ENCODE measurements at regions not wholly inside any gene's neighbourhood (a gene's known extent, or its start where the extent isn't known, plus 50 kb on each side); places are given as distances from the start of the nearest gene placed in this dataset.

DNA sequence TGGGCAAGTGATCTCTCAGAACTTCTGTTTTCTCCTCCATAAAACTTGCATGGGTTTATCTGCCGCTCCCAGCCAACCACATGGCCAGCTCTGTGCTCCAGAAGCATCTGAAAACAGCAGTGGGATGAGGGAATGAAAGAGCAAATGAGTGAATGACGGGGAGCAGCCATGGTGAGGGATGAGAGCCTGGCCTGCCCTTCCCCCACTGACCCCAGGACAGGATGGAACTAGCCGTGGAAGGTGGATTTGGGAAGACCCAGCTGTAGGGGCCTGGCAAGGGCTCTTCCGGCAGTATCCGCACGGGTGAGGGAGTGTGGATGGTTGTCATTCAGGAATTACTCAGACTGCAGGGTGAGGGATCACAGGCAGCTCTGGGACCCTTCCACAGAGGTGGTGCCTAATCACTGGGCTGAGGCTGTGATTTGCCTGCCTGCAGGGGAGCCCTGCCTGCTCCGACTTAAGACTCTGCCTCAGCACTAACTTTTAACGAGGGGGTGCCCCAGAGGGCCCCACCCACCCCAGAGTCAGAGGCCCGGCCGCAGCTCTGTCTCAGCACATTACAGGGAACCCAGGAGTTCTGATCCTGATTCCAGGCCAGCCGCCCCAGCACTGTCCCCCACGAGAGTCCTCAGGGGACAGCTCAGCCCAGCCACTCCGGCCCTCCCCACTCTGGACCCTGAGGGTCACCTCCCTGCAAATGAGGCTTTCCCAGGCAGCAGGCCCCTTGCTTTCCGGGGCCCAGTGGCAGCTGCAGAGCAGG is 136.8 kb upstream of the C14orf180 start:
- H3K27me3 Mint-ChIP-seq (ENCODE audit: low read depth, poor library complexity), result peaks cover 38% of the 10 kb centered on the region
- no peak overlapping the region for H3K27ac Mint-ChIP-seq
- no peak overlapping the region for H3K4me3 Mint-ChIP-seq

DNA sequence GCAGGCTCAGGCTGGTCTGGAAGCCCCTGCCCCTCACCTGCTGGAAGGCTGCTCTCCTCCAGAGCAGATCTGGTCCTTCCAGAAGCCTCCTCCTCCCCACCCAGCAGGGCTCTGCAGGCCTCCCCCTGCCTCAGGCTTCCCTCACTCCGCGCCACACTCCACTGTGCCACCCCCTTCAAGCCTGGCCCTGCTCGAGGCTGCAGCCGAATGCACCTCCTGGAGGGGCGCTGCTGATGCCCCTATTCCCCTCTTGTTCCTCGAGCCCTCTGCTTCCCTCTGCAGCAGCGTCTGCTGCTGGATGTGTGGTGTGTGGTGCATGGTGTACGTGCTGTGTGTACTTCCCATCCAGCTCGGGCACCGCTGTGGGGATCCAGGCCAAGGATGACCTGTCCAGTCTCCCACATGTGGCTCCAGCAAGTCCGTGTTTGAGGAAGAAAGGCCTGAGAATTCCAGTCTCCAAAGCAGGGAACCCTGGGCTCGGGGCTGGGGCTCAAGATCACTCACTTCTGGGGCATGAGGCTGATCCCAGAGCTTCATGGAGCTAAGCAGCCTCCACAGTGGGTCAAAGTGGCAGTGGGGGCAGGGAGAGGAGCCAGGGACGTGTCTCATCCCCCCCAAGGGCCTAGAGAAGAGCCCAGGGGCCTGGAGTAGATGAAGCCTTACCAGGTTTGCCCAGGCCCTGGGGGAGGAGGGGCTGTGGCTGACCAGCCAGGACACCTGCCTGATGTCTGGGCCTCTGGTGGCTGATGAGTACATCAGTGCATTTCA is 136.0 kb upstream of the C14orf180 start:
- peaks cover 24% of the 10 kb centered on the region for H3K9me3 Mint-ChIP-seq
- no peak overlapping the region for H3K4me3 Mint-ChIP-seq
- H3K27ac Mint-ChIP-seq, result no peak overlapping the region
- DNase-seq, result no peak
- H3K4me1 Mint-ChIP-seq, result peaks cover 11% of the 10 kb centered on the region
- H3K36me3 Mint-ChIP-seq (ENCODE audit: low read depth), result peaks cover 5% of the 10 kb centered on the region
- TF ChIP-seq, protein P1, sequence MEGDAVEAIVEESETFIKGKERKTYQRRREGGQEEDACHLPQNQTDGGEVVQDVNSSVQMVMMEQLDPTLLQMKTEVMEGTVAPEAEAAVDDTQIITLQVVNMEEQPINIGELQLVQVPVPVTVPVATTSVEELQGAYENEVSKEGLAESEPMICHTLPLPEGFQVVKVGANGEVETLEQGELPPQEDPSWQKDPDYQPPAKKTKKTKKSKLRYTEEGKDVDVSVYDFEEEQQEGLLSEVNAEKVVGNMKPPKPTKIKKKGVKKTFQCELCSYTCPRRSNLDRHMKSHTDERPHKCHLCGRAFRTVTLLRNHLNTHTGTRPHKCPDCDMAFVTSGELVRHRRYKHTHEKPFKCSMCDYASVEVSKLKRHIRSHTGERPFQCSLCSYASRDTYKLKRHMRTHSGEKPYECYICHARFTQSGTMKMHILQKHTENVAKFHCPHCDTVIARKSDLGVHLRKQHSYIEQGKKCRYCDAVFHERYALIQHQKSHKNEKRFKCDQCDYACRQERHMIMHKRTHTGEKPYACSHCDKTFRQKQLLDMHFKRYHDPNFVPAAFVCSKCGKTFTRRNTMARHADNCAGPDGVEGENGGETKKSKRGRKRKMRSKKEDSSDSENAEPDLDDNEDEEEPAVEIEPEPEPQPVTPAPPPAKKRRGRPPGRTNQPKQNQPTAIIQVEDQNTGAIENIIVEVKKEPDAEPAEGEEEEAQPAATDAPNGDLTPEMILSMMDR (IDR thresholded peaks at IDR 0.05), result no peak
- peaks cover 42% of the 10 kb centered on the region for H3K27me3 Mint-ChIP-seq (ENCODE audit: low read depth, poor library complexity)

More for the DNA sequence above, 136.8 kb upstream of the C14orf180 start:
- no peak for DNase-seq
- H3K36me3 Mint-ChIP-seq (ENCODE audit: low read depth), result peaks cover 5% of the 10 kb centered on the region
- H3K9me3 Mint-ChIP-seq, result peaks cover 16% of the 10 kb centered on the region
- H3K4me1 Mint-ChIP-seq, result peaks cover 11% of the 10 kb centered on the region
- TF ChIP-seq, protein P1 (IDR thresholded peaks at IDR 0.05), result no peak

DNA sequence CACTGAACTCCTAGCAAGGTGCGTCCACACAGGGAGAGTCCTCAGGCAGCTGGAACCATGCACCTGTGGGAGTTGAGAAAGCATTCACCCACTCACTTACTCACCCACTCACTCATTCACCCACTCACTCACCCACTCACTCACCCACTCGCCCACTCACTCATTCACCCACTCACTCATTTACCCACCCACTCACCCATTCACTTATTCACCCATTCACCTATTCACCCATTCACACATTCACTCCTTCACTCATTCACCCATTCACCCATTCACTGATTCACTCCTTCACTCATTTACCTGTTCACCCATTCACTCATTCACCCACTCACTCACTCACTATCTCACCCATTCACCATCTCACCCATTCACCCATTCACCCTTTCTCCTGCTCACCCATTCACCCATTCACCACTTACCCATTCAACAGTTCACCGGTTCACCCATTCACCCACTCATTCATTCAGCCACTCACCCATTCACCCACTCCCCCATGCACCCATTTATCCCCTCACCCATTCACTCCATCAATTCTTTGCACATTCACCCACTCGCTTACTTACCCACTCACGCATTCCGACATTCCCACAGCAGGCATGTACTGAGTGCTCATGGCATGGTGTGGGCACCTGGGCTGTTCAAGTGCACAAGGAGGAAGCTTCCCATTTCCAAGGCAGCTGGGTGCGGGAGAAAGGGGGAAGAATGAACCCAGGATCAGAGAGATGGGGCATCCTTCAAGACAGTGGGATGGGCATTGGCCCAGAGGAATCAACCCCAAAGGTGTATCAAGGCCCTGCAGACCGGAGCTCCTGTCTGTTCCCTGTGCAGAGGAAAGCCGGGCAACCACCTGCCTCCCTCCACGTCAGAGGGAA is 135.2 kb upstream of the C14orf180 start:
- H3K9me3 Mint-ChIP-seq, result peaks cover 29% of the 10 kb centered on the region
- H3K4me1 Mint-ChIP-seq, result peaks cover 11% of the 10 kb centered on the region
- no peak overlapping the region for H3K4me3 Mint-ChIP-seq
- TF ChIP-seq, protein P1 (IDR thresholded peaks at IDR 0.05), result no peak
- H3K36me3 Mint-ChIP-seq (ENCODE audit: low read depth), result peaks cover 4% of the 10 kb centered on the region
- DNase-seq, result no peak
- H3K27me3 Mint-ChIP-seq (ENCODE audit: low read depth, poor library complexity), result peaks cover 46% of the 10 kb centered on the region
- H3K27ac Mint-ChIP-seq, result no peak overlapping the region

DNA sequence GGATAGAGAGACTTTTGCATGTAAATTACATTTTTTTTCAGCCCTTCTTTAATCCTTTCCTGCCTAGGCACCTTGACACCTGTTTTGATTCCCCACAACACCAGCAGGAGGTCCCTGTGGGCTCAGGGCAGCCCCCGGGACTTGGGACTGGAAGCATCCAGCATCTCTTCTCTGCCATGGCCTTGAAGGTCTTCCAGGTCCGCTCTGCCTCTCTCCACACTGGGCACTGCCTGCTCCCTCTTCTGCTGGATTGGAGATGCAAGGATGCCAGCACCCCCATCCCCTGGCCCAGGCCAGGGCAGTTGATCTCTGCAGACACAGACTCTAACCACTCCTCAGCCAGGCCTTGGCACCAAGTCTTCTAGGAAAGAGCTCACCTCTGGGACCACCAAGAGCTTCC is 134.5 kb upstream of the C14orf180 start:
- Mint-ChIP-seq H3K27ac (no peak overlapping the region), H3K9me3 (peaks cover 31% of the 10 kb centered on the region), H3K4me1 (peaks cover 11% of the 10 kb centered on the region), H3K27me3 (ENCODE audit: low read depth, poor library complexity) (peaks cover 47% of the 10 kb centered on the region), H3K4me3 (no peak overlapping the region), H3K36me3 (ENCODE audit: low read depth) (no peaks in the 10 kb centered on the region)
- DNase-seq, result no peak
- TF ChIP-seq, protein P1 (IDR thresholded peaks at IDR 0.05), result no peak

DNA sequence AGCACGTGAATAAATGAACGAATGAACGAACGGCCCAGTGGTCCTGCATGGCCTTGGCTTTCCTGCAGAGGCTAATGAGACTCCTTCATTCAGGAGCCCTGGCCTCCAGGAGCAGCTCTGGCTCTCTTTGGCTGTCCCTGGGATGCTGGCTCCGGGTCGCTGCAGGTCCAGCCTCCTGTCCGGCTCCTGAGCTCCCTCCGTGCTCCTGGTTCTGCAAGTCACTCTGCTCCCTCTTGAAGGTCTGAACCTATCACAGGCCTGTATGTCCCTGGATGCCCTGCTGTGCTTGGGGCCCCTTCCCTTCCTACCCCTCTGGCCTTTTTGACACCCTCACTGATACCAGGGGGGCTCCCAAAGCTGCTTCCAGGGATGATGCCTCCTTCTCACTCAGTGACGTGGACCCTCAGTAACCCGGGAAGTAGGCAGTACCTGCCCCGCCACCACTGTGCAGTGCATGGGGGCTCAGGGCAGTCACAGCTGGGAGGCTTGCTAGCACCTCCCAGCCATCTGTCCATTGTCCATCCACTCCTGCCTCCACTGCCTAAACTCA is 133.7 kb upstream of the C14orf180 start:
- peaks cover 33% of the 10 kb centered on the region for H3K9me3 Mint-ChIP-seq
- no peak overlapping the region for H3K27ac Mint-ChIP-seq
- no peak for DNase-seq
- H3K27me3 Mint-ChIP-seq (ENCODE audit: low read depth, poor library complexity), result peaks cover 47% of the 10 kb centered on the region
- no peaks in the 10 kb centered on the region for H3K36me3 Mint-ChIP-seq (ENCODE audit: low read depth)
- H3K4me1 Mint-ChIP-seq, result peaks cover 11% of the 10 kb centered on the region
- TF ChIP-seq, protein P1 (IDR thresholded peaks at IDR 0.05), result no peak
- no peak overlapping the region for H3K4me3 Mint-ChIP-seq
